ENCODE measurements at regions not wholly inside any gene's neighbourhood (a gene's known extent, or its start where the extent isn't known, plus 50 kb on each side); places are given as distances from the start of the nearest gene placed in this dataset.

DNA sequence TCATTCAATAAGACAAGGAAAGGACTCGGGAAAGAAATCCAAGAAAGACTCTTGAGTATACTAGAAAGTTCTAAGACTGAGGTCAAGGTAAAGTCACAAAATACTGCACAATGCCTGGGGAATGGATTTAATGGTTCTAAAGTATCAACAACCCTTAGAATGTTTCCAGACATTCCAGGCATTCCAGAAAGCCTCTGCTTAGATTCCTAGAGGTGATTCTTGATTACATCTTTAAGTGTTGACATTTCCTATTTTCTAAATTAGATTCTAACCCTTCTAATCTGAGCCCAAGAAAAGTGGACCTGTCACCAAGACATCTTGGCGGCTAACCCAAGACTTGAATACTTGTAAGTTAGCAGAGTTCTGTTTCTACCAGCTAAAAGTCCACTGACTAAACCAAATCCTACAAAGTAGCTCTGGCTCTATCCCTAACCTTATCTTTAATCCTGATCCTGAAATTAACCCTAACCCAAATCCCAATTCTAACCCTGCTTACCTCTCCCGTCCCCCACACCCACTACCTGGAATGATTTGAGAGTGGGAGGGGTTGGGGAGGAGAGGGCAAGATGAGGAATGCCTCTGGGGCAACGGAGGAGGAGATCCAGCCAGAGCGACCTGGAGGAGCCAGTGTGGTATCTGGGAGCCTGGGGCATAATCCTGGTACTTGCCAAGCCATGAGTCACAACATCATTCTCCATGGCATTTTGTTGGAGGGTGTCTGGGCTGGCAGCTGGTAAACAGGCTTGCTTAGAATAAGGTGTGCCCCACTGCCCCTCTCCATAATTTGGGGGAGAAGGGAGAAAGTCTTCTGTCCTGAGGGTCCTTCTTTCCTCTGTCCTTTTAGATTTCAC is 93.4 kb upstream of the HOXC13 start:
- TF ChIP-seq FOXK2 (IDR thresholded peaks at IDR 0.05) (no peak), ZNF384 (IDR thresholded peaks at IDR 0.05) (no peak)
- POLR2A ChIA-PET, result no interaction called here
- CTCF ChIA-PET, result no interaction called here
- DNase-seq (ENCODE audit: extremely low spot score), result no peak

DNA sequence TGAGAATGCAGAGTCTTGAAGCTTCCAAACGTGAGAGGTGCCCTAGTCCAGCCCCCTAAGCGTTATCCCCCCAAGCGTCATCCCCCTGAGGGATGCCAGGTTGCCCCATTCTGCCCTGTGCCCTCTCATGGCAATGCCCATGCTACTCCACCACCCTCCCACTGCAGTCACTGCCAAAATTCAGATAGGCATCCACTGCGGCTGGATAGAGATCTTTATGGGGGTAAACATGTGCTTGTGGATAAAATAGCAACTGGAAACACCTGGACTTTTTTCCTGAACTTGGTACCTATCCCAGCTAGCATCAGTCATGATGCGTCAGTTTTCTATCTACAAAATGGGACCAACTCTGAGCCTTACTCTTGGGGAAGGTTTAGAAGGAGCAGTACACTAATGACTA is 92.7 kb upstream of the HOXC13 start:
- DNase-seq (ENCODE audit: extremely low spot score), result no peak
- no peak for TF ChIP-seq L3MBTL2 (conservative IDR thresholded peaks at IDR 0.05)
- ChIA-PET POLR2A (no interaction called here), CTCF (no interaction called here)

DNA sequence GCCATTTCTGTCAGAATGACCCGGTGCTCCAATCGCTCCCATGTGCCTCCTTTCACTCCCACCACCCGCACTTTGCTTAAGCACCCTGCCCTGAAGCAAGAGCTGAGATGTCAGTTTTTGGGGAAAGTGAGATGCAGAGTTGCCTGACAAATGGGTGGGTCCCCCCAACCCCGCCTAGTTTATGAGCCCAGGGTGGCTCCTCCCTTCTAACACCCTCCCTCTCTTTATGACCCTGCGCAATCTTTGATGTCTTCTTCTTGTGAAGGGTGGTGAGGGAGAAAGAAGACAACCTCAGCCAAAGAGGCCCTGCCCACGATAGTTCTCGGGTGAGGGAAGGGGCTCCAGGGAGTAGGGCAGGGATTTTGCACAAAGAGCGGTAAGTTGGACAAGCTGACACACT is 89.5 kb upstream of the HOXC13 start:
- DNase-seq (ENCODE audit: extremely low spot score), result no peak
- ChIA-PET POLR2A (no interaction called here), CTCF (no interaction called here)
- TF ChIP-seq HDGF (IDR thresholded peaks at IDR 0.05; ENCODE audit: borderline replicate concordance) (no peak), SP1 (IDR thresholded peaks at IDR 0.05) (no peak), TARDBP (IDR thresholded peaks at IDR 0.05) (no peak), CTBP1 (IDR thresholded peaks at IDR 0.05; ENCODE audit: borderline replicate concordance) (no peak), ARNT (IDR thresholded peaks at IDR 0.05) (no peak), FOXK2 (IDR thresholded peaks at IDR 0.05) (no peak), FOXM1 (IDR thresholded peaks at IDR 0.05; ENCODE audit: borderline replicate concordance) (no peak), FOXA1 (IDR thresholded peaks at IDR 0.05) (no peak), LEF1 (IDR thresholded peaks at IDR 0.05; ENCODE audit: borderline replicate concordance) (no peak), L3MBTL2 (conservative IDR thresholded peaks at IDR 0.05) (no peak), ZNF384 (IDR thresholded peaks at IDR 0.05) (no peak)
- TF ChIP-seq, protein P1, sequence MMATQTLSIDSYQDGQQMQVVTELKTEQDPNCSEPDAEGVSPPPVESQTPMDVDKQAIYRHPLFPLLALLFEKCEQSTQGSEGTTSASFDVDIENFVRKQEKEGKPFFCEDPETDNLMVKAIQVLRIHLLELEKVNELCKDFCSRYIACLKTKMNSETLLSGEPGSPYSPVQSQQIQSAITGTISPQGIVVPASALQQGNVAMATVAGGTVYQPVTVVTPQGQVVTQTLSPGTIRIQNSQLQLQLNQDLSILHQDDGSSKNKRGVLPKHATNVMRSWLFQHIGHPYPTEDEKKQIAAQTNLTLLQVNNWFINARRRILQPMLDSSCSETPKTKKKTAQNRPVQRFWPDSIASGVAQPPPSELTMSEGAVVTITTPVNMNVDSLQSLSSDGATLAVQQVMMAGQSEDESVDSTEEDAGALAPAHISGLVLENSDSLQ (IDR thresholded peaks at IDR 0.05), result no peak

DNA sequence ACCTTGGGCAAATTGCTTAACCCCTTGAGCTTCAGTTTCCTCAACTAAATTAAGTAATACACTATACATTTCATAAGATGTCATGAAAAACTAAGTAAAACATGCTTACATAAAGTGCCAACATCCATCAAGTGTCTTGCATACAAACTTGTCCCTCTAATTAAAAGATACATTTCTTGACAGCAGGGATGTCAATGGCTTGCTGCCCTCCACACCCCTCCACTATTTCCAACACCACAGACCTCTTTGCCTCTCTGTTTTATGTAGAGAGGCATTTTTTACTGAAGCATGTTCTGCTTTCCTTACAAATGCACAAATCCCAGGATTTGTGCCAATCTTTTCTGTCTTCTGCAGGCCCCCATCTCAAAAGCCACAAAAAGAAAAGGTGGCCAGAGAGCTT is 89.0 kb upstream of the HOXC13 start:
- TF ChIP-seq ARNT (IDR thresholded peaks at IDR 0.05) (no peak), SUZ12 (IDR thresholded peaks at IDR 0.05) (no peak), ELF4 (IDR thresholded peaks at IDR 0.05) (no peak), FOXM1 (IDR thresholded peaks at IDR 0.05; ENCODE audit: borderline replicate concordance) (no peak), TARDBP (IDR thresholded peaks at IDR 0.05) (no peak), NFRKB (IDR thresholded peaks at IDR 0.05) (no peak), SP1 (IDR thresholded peaks at IDR 0.05) (no peak), LEF1 (IDR thresholded peaks at IDR 0.05; ENCODE audit: borderline replicate concordance) (no peak), BHLHE40 (IDR thresholded peaks at IDR 0.05; ENCODE audit: borderline replicate concordance) (no peak), FOXA1 (IDR thresholded peaks at IDR 0.05) (no peak), FOXK2 (IDR thresholded peaks at IDR 0.05) (no peak), L3MBTL2 (conservative IDR thresholded peaks at IDR 0.05) (no peak), CTBP1 (IDR thresholded peaks at IDR 0.05; ENCODE audit: borderline replicate concordance) (no peak), HDGF (IDR thresholded peaks at IDR 0.05; ENCODE audit: borderline replicate concordance) (no peak), ZNF384 (IDR thresholded peaks at IDR 0.05) (no peak)
- TF ChIP-seq, protein P1 (IDR thresholded peaks at IDR 0.05), result no peak
- no peak for DNase-seq (ENCODE audit: extremely low spot score)
- CTCF ChIA-PET, result no interaction called here
- POLR2A ChIA-PET, result no interaction called here

DNA sequence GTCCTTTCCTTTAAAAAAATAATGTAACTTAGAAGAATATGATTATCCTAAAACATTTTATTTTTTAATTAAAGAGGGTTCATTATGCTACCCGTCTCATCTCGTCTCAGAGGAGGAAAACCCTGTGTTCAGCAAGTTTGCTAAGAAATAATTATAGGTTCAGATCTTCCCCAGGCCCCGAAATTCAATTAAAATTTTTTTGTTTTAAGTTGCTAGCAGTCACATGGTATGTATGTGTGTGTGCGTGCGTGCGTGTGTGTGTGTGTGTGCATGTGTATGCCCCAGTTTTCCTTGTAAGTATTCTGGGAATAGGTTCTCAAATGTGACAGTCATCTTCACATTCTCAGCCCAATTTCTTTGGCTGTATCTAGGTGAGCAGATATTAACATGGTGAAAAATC is 86.6 kb upstream of the HOXC13 start:
- POLR2A ChIA-PET, result no interaction called here
- TF ChIP-seq HDGF (IDR thresholded peaks at IDR 0.05; ENCODE audit: borderline replicate concordance) (no peak), NFRKB (IDR thresholded peaks at IDR 0.05) (no peak), CTBP1 (IDR thresholded peaks at IDR 0.05; ENCODE audit: borderline replicate concordance) (no peak), SUZ12 (IDR thresholded peaks at IDR 0.05) (no peak)
- TF ChIP-seq, protein P1 (IDR thresholded peaks at IDR 0.05), result no peak
- CTCF ChIA-PET, result no interaction called here
- no peak for DNase-seq (ENCODE audit: extremely low spot score)

DNA sequence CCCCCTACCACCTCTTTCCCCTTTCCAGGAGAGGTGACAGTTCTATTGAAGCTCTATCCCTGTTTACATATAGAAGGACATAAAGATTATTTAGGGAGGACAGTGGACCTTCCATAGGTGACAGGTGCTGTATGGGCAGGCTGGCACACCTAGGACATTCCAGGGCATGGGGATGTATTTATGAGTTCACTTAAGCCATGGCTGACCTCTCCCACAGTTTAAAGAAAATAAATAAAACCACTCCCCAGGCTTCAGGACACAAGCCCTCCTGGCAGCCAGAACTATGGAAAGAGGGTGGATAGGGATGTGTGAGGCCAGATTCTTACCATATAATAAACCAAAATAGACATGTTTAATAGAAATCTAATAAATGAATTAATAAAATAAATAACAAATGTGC is 85.6 kb upstream of the HOXC13 start:
- ChIA-PET CTCF (no interaction called here), POLR2A (no interaction called here)

More for the DNA sequence above, 85.6 kb upstream of the HOXC13 start:
- DNase-seq (ENCODE audit: extremely low spot score), result no peak
- no peak for TF ChIP-seq HDGF (IDR thresholded peaks at IDR 0.05; ENCODE audit: borderline replicate concordance)
- no peak for TF ChIP-seq CTBP1 (IDR thresholded peaks at IDR 0.05; ENCODE audit: borderline replicate concordance)
- TF ChIP-seq ZNF384 (IDR thresholded peaks at IDR 0.05), result no peak
- no peak for TF ChIP-seq FOXK2 (IDR thresholded peaks at IDR 0.05)
- TF ChIP-seq SP1 (IDR thresholded peaks at IDR 0.05), result no peak
- no peak for TF ChIP-seq FOXM1 (IDR thresholded peaks at IDR 0.05; ENCODE audit: borderline replicate concordance)
- no peak for TF ChIP-seq L3MBTL2 (conservative IDR thresholded peaks at IDR 0.05)
- no peak for TF ChIP-seq ARNT (IDR thresholded peaks at IDR 0.05)
- TF ChIP-seq TARDBP (IDR thresholded peaks at IDR 0.05), result no peak
- no peak for TF ChIP-seq FOXA1 (IDR thresholded peaks at IDR 0.05)
- TF ChIP-seq LEF1 (IDR thresholded peaks at IDR 0.05; ENCODE audit: borderline replicate concordance), result no peak
- TF ChIP-seq, protein P1 (IDR thresholded peaks at IDR 0.05), result no peak
- no peak for TF ChIP-seq SUZ12 (IDR thresholded peaks at IDR 0.05)
- TF ChIP-seq ELF4 (IDR thresholded peaks at IDR 0.05), result no peak
- no peak for TF ChIP-seq NFRKB (IDR thresholded peaks at IDR 0.05)

Measured in HEK293T (cell line).